ENCODE measurements at regions not wholly inside any gene's neighbourhood (a gene's known extent, or its start where the extent isn't known, plus 50 kb on each side); places are given as distances from the start of the nearest gene placed in this dataset.

GRCh38 chr16:7914748-7915147, 582.1 kb downstream of the RBFOX1 start:
- H3K4me1 ChIP-seq (ENCODE audit: control insufficient read depth, insufficient read depth, low read length) = no peaks in the 10 kb centered on the region
- ATAC-seq = no peak
- no peak for TF ChIP-seq CTCF (IDR thresholded peaks at IDR 0.05)
- no peak overlapping the region for H3K27ac ChIP-seq (ENCODE audit: low read length)
- no peaks in the 10 kb centered on the region for H3K36me3 Mint-ChIP-seq
- H3K27ac Mint-ChIP-seq = no peak overlapping the region
- intact Hi-C loops (cut with micrococcal nuclease) = no loop called here
- no peaks in the 10 kb centered on the region for H3K27me3 Mint-ChIP-seq (ENCODE audit: low read depth in 2 of 2)
- no peaks in the 10 kb centered on the region for H3K36me3 ChIP-seq (ENCODE audit: control insufficient read depth, insufficient read depth, low read length)
- no peak for DNase-seq
- no peaks in the 10 kb centered on the region for H3K4me1 Mint-ChIP-seq
- peaks cover 4% of the 10 kb centered on the region for H3K9me3 ChIP-seq (ENCODE audit: control insufficient read depth, insufficient read depth, low read length)
- peaks cover 12 to 16% of the 10 kb centered on the region in 2 donors for H3K9me3 Mint-ChIP-seq
- H3K27me3 ChIP-seq (ENCODE audit: control insufficient read depth, insufficient read depth, low read length) = no peaks in the 10 kb centered on the region
- H3K4me3 ChIP-seq (ENCODE audit: low read length) = no peak overlapping the region
- no peak overlapping the region for H3K4me3 Mint-ChIP-seq

GRCh38 chr16:7912132-7912531, 579.5 kb downstream of the RBFOX1 start:
- intact Hi-C loops (cut with micrococcal nuclease) = no loop called here
- Histone ChIP-seq H3K4me1 (ENCODE audit: control insufficient read depth, insufficient read depth, low read length) (no peaks in the 10 kb centered on the region), H3K27ac (ENCODE audit: low read length) (no peak overlapping the region), H3K9me3 (ENCODE audit: control insufficient read depth, insufficient read depth, low read length) (peaks cover 4% of the 10 kb centered on the region), H3K27me3 (ENCODE audit: control insufficient read depth, insufficient read depth, low read length) (no peaks in the 10 kb centered on the region), H3K4me3 (ENCODE audit: low read length) (no peak overlapping the region), H3K36me3 (ENCODE audit: control insufficient read depth, insufficient read depth, low read length) (no peaks in the 10 kb centered on the region)
- TF ChIP-seq CTCF (IDR thresholded peaks at IDR 0.05) = no peak
- Mint-ChIP-seq H3K4me1 (no peaks in the 10 kb centered on the region), H3K36me3 (no peaks in the 10 kb centered on the region), H3K4me3 (no peak overlapping the region), H3K27me3 (ENCODE audit: low read depth in 2 of 2) (no peaks in the 10 kb centered on the region), H3K9me3 (peaks cover 7 to 19% of the 10 kb centered on the region in 2 donors), H3K27ac (no peak overlapping the region)
- WGBS (ENCODE audit: insufficient coverage) = 79% methylated on average over 3 of the region's 3 CpGs
- ATAC-seq = no peak
- DNase-seq = no peak

- no peak overlapping the region for H3K27ac ChIP-seq (ENCODE audit: low read length)
- Mint-ChIP-seq H3K4me3 (no peak overlapping the region), H3K4me1 (no peaks in the 10 kb centered on the region), H3K36me3 (no peaks in the 10 kb centered on the region), H3K27me3 (ENCODE audit: low read depth in 2 of 2) (no peaks in the 10 kb centered on the region), H3K9me3 (peaks cover 8 to 16% of the 10 kb centered on the region in 2 donors), H3K27ac (no peak overlapping the region)
- TF ChIP-seq CTCF (IDR thresholded peaks at IDR 0.05) = no peak
- ATAC-seq (no peak), DNase-seq (no peak)
- H3K27me3 ChIP-seq (ENCODE audit: control insufficient read depth, insufficient read depth, low read length) = no peaks in the 10 kb centered on the region
- intact Hi-C loops (cut with micrococcal nuclease) = no loop called here
- no peaks in the 10 kb centered on the region for H3K4me1 ChIP-seq (ENCODE audit: control insufficient read depth, insufficient read depth, low read length)
- no peak overlapping the region for H3K4me3 ChIP-seq (ENCODE audit: low read length)
- WGBS (ENCODE audit: insufficient coverage) = 90% methylated on average over 7 of the region's 7 CpGs
- H3K36me3 ChIP-seq (ENCODE audit: control insufficient read depth, insufficient read depth, low read length) = no peaks in the 10 kb centered on the region
- H3K9me3 ChIP-seq (ENCODE audit: control insufficient read depth, insufficient read depth, low read length) = peaks cover 2% of the 10 kb centered on the region
Observed at GRCh38 chr16:7910116-7910515, 577.5 kb downstream of the RBFOX1 start.

GRCh38 chr16:7888411-7888810, 555.8 kb downstream of the RBFOX1 start:
- no peaks in the 10 kb centered on the region for H3K27me3 ChIP-seq (ENCODE audit: control insufficient read depth, insufficient read depth, low read length)
- H3K9me3 ChIP-seq (ENCODE audit: control insufficient read depth, insufficient read depth, low read length) = no peaks in the 10 kb centered on the region
- H3K27me3 Mint-ChIP-seq (ENCODE audit: low read depth in 2 of 2) = no peaks in the 10 kb centered on the region
- H3K36me3 ChIP-seq (ENCODE audit: control insufficient read depth, insufficient read depth, low read length) = no peaks in the 10 kb centered on the region
- no peak overlapping the region for H3K4me3 Mint-ChIP-seq
- H3K27ac Mint-ChIP-seq = no peak overlapping the region
- no peak overlapping the region for H3K4me3 ChIP-seq (ENCODE audit: low read length)
- no peak overlapping the region for H3K27ac ChIP-seq (ENCODE audit: low read length)
- DNase-seq = no peak
- peaks cover 11 to 15% of the 10 kb centered on the region in 2 donors for H3K9me3 Mint-ChIP-seq
- intact Hi-C loops (cut with micrococcal nuclease) = no loop called here
- no peak for ATAC-seq
- no peaks in the 10 kb centered on the region for H3K36me3 Mint-ChIP-seq
- H3K4me1 ChIP-seq (ENCODE audit: control insufficient read depth, insufficient read depth, low read length) = no peaks in the 10 kb centered on the region
- TF ChIP-seq CTCF (IDR thresholded peaks at IDR 0.05) = no peak
- no peaks in the 10 kb centered on the region for H3K4me1 Mint-ChIP-seq
- WGBS (ENCODE audit: insufficient coverage) = no CpG with 5 or more reads among the region's 1 CpG

Measured in natural killer cell (primary cell).